ENCODE measurements at regions not wholly inside any gene's neighbourhood (a gene's known extent, or its start where the extent isn't known, plus 50 kb on each side); places are given as distances from the start of the nearest gene placed in this dataset.
"Not testable (repeated sequence)": the region's sequence is repeated elsewhere in the genome, so short reads cannot be mapped to it uniquely, and the experiment has no call there.

DNA sequence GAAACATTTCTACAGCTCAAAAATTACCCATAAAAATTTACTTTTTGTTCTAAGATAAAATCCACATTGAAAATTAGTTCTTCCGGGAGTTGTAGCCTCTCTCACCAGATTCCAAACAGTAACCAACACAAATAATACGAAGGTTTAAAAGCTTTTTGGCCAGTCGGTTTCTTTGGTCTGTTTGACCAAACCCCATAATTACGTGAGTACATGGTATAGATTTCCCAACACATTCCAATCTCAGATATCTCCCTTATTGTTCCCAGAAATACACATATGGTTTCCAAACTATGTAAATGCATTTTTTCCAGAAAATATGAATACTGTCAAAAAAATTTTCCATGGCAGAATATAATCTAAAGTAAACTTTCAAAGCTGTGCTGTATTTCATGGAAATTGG is 722.0 kb downstream of the KCNJ2 start:
- DNase-seq: no peak

DNA sequence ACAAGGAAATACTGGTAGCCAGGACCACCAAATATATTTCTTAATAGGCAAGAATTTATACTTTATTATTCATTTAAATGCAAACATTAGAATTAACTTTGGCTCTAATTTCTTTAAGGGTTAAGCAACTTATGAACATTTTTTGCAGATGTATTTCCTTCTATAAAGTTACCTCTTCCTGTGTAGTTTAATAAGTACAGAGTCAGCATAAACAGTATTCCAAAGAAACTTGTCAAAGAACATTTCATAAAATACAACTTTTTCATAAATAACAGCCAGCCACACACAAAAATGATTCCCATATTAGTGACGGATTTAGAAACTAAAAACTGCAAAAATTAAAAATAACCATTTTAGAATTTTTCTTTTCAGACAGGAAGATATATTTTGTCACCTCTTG is 723.2 kb downstream of the KCNJ2 start:
- DNase-seq: no peak

DNA sequence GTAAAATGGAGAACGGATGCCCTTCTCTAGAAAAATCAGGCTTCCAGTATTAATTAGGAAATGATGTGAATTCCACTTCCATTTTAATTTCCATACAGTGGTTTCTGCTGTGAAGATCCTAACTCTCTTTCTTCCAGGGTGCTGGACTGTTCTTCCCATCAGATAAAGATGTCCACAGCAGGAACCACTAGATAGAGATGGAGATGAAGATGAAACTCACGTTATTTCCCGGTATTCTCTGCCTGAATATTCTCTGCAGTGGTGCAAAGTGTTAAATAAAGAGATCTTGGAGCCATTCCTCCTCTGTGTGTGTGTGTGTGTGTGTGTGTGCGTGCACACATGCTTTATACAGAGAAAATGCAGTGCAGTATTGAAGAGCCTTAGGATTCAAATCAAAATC is 727.5 kb downstream of the KCNJ2 start:
- DNase-seq: no peak

DNA sequence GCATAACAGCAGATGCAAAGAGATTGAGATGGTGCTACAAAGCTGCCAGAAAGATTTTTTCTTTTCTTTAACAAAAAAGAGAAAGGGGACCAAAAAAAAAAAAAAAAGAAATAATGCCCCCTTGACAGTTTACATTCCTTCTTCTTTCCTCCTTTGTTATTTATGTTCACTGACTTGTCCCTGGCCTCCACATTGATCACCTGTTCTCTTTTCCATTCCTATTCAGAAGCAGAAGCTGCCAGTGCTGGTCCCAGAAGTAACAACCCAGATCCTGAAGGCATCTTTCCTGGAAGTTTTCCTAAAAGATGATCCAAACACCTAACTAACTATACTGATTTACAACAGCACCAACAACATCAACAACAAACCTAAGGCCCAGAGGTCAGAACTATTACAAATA is 728.1 kb downstream of the KCNJ2 start:
- DNase-seq: no peak

GRCh38 chr17:70901870-70902269 is 732.5 kb downstream of the KCNJ2 start:
- DNase-seq: no peak

GRCh38 chr17:70905796-70906195 is 736.5 kb downstream of the KCNJ2 start:
- DNase-seq: no peak

GRCh38 chr17:70906808-70907207 is 737.5 kb downstream of the KCNJ2 start:
- no peak for DNase-seq

DNA sequence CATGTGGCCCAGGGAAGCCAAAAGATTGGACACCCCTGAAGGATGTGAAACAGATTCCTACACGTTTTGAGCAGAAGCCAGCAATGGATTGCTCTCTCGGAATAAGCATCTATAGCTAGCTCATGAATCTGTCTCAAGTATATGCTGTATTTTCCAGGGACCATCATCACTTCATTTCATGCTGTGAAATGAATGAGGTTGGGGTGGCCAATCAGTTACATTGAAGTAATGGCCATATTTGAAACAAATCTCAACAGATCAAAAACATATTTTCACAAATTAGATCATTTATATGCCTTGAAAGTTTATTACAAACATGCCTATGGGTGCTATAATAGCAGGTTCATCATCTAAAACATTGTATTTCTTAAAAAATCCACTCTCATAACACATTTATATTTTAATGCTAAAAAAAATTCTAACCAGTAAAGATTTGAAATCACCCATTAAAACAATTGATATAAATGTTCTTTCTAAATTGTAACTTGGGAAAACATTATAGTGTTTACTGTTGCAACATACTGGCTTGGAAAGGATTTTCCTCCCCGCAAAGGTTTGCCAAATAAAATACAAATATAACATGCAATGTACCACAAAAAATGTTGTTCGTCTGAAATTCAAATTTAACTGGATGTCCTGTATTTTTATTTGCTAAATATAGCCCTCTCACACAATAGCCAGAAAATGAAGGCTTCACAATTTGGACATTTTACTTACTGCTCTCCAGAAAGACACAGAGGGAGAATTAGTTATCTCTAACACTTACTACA is 743.6 kb downstream of the KCNJ2 start:
- no peak for DNase-seq

DNA sequence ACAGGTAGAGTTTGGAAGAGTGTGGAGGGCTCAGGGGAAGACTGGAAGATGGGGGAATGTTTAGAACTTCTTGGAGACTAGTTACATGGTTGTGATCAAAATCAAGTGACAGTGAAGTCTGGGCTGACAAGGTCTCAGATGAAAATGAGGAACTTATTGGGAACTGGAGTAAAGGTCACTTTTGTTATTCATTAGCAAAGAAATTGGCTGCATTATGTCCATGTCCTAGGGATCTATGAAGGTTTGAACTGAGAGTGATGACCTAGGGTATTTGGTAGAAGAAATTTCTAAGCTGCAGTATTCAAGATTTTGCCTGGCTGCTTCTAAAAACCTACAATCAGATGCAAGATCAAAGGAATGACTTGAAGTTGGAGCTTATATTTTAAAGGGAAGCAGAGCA is 747.1 kb downstream of the KCNJ2 start:
- no peak for DNase-seq

DNA sequence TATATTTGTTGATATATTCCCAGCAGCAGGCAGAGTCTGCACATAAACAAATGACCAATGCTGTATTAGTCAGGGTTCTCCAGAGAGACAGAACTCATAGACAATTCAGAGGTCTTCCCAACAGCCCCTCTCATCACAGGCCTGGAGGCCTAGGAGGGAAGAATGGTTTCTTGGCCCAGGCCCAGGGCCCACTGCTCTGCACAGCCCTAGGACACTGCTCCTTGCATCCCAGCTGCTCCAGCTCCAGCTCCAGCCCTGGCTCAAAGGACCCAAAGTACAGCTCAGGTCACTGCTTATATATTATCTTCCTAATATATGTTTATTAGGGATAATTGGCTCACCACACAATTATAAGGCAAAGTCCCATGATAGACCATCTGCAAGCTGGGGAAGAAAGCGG is 749.9 kb downstream of the KCNJ2 start:
- DNase-seq: no peak

DNA sequence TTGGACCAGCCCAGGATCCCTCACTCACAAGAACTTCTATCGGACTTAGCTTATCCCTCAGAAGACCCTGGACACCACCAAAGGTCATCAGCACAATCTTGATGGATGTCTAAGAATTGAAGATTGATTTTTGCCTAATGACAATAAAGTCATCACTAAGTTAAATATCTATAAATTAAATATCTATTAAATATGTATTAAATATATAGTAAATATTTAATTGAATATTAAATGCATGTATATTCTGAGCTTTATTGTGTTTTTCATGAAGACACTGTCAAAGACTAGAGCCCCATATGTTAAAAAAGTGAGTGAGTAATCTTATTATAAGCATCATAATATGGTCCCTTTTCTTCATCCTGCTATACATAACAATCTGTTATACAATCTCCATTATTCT is 751.1 kb downstream of the KCNJ2 start:
- no peak for DNase-seq

GRCh38 chr17:70922268-70922667 is 752.9 kb downstream of the KCNJ2 start:
- DNase-seq: no peak

DNA sequence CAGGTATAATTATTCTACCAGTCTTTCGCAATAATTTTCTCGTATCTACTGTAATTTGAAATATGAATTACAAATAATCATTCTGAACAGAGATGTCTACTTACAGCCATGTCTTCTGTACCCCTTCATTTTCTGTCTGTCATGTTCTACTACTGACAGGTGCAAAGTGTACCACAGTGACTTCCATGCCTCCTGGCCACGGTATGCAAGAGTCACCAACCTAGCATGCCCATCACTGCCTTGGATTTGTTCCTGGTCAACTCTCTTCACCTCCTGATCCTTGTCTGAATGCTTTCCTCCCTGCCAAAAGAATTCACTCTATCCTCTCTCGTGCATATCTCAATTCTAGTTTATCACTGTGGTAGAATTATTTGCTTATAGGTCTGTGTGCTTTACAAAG is 755.4 kb downstream of the KCNJ2 start:
- DNase-seq: no peak

GRCh38 chr17:70929226-70929625 is 759.9 kb downstream of the KCNJ2 start:
- no peak for DNase-seq

DNA sequence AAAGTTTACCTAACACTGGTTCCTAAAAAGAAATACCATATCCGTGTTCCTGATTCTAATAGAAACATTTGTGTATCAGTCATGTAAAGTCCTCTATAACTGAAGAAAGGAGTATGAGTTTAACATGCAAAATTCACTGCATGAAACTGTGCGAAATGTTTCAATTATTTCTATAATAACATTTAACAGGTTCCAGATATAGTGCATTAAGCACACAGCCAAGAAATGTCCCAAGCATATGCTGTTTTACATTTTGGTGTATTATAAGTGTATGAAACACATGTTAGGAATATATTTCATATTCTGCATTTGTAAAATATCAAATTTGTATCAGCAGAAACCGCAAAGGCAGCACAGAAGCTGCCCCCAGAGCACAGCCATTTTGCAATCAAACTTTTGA is 764.9 kb downstream of the KCNJ2 start:
- no peak for DNase-seq

- no peak for DNase-seq
These were observed 765.5 kb downstream of the KCNJ2 start for GRCh38 chr17:70934835-70935234.

DNA sequence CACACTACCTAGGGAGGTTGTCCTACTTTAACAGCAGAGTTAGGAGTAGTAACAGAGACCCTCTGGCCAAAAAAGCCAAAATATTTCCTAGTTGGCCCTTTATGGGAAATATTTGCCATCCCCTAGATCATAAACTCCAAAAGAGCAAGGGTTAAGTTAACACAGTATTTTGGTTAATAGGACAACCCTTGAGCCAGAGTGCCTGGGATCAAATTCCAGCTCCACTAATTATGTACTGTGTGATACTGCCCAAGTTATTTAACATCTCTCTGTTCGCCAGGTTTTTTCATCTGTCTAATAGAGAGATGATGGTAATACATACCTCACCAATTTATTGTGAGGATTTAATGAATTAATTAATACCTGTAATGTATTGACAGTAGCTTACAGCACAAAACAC is 767.4 kb downstream of the KCNJ2 start:
- DNase-seq: no peak

DNA sequence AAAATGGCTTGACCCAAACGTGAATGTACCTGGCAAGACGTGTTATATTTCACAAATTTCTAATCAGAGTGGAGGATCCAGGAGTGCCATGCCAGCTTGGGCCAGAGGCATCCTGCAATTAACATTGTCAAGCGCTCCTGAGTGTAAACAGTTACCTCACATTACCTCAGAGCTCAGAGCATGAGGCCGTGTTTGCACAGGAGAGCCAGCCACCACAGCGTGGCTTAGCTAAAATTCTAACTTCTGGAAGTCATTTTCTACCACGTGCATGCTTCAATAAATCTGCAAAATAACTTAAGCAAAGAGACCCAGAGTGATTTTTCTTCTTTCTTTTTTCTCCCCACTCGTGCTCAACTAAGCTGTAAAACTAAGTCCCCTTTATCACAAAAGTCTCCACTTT is 769.0 kb downstream of the KCNJ2 start:
- DNase-seq: no peak

DNA sequence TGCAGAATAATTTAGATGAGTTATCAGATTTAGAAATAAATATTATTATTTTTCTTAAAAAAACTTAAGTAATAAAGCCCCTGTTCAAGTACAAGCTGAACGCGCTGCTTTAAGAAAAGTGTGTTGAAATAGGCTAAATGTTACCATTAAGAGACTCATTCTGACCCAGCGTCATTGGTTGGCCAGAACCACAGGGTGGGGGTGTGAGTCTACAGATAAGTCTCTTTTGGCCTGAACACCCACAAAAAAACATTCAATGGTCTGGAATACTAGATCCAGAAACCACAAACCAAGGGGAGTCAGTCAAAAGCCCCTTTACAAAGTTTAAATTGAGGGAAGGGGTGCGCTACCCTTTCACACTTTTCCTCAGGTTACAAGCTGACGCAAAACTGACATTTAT is 776.1 kb downstream of the KCNJ2 start:
- DNase-seq: no peak

DNA sequence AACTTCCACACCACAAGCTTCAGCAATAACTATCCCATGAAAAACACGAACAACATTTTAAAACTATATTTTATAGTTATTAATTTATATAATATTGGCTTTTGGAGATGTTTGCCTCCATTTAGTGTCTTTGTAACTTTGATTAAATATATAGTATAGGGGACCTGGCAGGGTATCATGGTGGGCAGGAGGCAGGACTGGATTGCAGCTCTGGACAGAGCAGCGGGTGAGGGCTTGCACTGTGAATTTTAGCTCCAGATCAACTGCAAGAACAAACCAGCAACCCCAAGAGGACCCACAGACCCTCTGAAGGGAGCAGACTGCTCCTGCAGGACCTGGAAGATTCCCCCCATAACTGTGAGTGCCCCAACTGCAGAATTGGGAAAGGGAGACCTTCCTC is 777.9 kb downstream of the KCNJ2 start:
- no peak for DNase-seq

GRCh38 chr17:70947636-70948565 is 778.6 kb downstream of the KCNJ2 start:
- DNase-seq: no peak

GRCh38 chr17:70953140-70953539 is 783.8 kb downstream of the KCNJ2 start:
- DNase-seq: not testable (repeated sequence)

DNA sequence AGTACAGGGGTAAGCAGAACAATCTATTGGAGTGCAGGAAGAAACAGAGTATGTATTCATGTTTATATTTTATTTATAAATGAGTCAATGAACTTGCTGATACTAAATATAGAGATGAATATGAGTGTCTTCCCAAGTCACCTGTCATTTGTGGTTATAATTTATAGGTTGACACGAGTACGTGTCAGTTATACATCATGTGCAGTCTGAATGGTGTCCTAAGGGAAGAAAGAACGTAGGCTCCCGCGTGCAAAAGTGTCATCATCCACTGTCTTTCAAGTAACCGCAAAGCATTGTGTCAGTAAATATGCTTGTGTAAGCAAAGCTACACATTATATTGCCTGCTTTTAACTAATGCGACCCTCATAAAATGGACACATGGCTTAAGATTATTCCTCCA is 786.1 kb downstream of the KCNJ2 start:
- no peak for DNase-seq

GRCh38 chr17:70956726-70957125 is 787.4 kb downstream of the KCNJ2 start:
- no peak for DNase-seq
